Neural cell (in vitro differentiated cells): ENCODE measurements at regions not wholly inside any gene's neighbourhood (a gene's known extent, or its start where the extent isn't known, plus 50 kb on each side); places are given as distances from the start of the nearest gene placed in this dataset.

Experiments used
- EP300 ChIP-seq: fragments of 450-650 bp; conservative IDR thresholded peaks from 2 replicates; pipeline ENCODE4 v1.6.1; 2014; ENCODE audit warnings: antibody characterized with exemption, mild to moderate bottlenecking, moderate library complexity; ENCODE audit not compliant: poor library complexity, severe bottlenecking
- EZH2 ChIP-seq: fragments of 200-600, 300-800 bp; shearing (Covaris generic), sonication (generic); IDR thresholded peaks from 2 replicates; pipeline ENCODE4 v1.6.1; 2014; ENCODE audit warnings: antibody characterized with exemption, low read length, borderline replicate concordance, mild to moderate bottlenecking; ENCODE audit not compliant: insufficient read depth, poor library complexity, severe bottlenecking
- POLR2AphosphoS5 ChIP-seq: IDR thresholded peaks from 2 replicates; pipeline ENCODE4 v1.6.1; 2012
- RAD21 ChIP-seq: fragments of 450-650 bp; conservative IDR thresholded peaks from 2 replicates; pipeline ENCODE4 v1.6.1; 2014; ENCODE audit warnings: antibody characterized with exemption, mild to moderate bottlenecking, moderate library complexity
- SMC3 ChIP-seq: fragments of 450-650 bp; conservative IDR thresholded peaks from 2 replicates; pipeline ENCODE4 v1.6.1; 2014; ENCODE audit warnings: antibody characterized with exemption, mild to moderate bottlenecking, moderate library complexity; ENCODE audit not compliant: poor library complexity
- TAF1 ChIP-seq: IDR thresholded peaks from 2 replicates; pipeline ENCODE4 v1.6.1; 2012; ENCODE audit warnings: low read depth
- TF ChIP-seq, protein P1 (sequence below): fragments of 450-650 bp; IDR thresholded peaks from 2 replicates; pipeline ENCODE4 v1.5.1; 2014; ENCODE audit warnings: antibody characterized with exemption, mild to moderate bottlenecking, moderate library complexity; ENCODE audit not compliant: poor library complexity, severe bottlenecking
- TF ChIP-seq, protein P2 (sequence below): IDR thresholded peaks from 2 replicates; pipeline ENCODE4 v1.6.1; 2012; ENCODE audit warnings: borderline replicate concordance

GRCh38 chr12:20305470-20305869 is 62.9 kb upstream of the PDE3A start:
- TF ChIP-seq, protein P1, sequence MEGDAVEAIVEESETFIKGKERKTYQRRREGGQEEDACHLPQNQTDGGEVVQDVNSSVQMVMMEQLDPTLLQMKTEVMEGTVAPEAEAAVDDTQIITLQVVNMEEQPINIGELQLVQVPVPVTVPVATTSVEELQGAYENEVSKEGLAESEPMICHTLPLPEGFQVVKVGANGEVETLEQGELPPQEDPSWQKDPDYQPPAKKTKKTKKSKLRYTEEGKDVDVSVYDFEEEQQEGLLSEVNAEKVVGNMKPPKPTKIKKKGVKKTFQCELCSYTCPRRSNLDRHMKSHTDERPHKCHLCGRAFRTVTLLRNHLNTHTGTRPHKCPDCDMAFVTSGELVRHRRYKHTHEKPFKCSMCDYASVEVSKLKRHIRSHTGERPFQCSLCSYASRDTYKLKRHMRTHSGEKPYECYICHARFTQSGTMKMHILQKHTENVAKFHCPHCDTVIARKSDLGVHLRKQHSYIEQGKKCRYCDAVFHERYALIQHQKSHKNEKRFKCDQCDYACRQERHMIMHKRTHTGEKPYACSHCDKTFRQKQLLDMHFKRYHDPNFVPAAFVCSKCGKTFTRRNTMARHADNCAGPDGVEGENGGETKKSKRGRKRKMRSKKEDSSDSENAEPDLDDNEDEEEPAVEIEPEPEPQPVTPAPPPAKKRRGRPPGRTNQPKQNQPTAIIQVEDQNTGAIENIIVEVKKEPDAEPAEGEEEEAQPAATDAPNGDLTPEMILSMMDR: no peak
- TF ChIP-seq, protein P2, sequence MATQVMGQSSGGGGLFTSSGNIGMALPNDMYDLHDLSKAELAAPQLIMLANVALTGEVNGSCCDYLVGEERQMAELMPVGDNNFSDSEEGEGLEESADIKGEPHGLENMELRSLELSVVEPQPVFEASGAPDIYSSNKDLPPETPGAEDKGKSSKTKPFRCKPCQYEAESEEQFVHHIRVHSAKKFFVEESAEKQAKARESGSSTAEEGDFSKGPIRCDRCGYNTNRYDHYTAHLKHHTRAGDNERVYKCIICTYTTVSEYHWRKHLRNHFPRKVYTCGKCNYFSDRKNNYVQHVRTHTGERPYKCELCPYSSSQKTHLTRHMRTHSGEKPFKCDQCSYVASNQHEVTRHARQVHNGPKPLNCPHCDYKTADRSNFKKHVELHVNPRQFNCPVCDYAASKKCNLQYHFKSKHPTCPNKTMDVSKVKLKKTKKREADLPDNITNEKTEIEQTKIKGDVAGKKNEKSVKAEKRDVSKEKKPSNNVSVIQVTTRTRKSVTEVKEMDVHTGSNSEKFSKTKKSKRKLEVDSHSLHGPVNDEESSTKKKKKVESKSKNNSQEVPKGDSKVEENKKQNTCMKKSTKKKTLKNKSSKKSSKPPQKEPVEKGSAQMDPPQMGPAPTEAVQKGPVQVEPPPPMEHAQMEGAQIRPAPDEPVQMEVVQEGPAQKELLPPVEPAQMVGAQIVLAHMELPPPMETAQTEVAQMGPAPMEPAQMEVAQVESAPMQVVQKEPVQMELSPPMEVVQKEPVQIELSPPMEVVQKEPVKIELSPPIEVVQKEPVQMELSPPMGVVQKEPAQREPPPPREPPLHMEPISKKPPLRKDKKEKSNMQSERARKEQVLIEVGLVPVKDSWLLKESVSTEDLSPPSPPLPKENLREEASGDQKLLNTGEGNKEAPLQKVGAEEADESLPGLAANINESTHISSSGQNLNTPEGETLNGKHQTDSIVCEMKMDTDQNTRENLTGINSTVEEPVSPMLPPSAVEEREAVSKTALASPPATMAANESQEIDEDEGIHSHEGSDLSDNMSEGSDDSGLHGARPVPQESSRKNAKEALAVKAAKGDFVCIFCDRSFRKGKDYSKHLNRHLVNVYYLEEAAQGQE: no peak
- TF ChIP-seq RAD21: no peak
- TF ChIP-seq POLR2AphosphoS5: no peak
- TF ChIP-seq SMC3: no peak
- no peak for TF ChIP-seq EZH2
- no peak for TF ChIP-seq TAF1
- no peak for TF ChIP-seq EP300
